WTC11 (cell line): ENCODE measurements at regions not wholly inside any gene's neighbourhood (a gene's known extent, or its start where the extent isn't known, plus 50 kb on each side); places are given as distances from the start of the nearest gene placed in this dataset.

ENCODE experiments used
- ATAC-seq: fragments of 200-7000 bp; cut with Tn5 transposase; 2 replicates; pipeline ENCODE4 v1.10.0; 2021; ENCODE audit warnings: mild to moderate bottlenecking, moderate library complexity
- CTCF ChIA-PET: fragments of 300-600 bp; sonication (Branson Sonifier 250); formaldehyde crosslinking; loops from one replicate; lab custom pipeline; 2021; ENCODE audit warnings: antibody characterized with exemption; lab: Charles Lee
- POLR2A ChIA-PET: fragments of 350-600 bp; sonication (Branson Sonifier 250); formaldehyde crosslinking; loops from one replicate; lab custom pipeline; 2021; ENCODE audit warnings: antibody characterized with exemption; lab: Charles Lee
- DNase-seq: peaks from one replicate; pipeline ENCODE4 v3.0.0; 2021; ENCODE audit warnings: low spot score
- H3K27ac Mint-ChIP-seq: 2 replicates; pipeline ENCODE4 v1.8.0; 2021; ENCODE audit warnings: mixed read lengths
- H3K27me3 Mint-ChIP-seq: 2 replicates; pipeline ENCODE4 v1.8.0; 2021; ENCODE audit warnings: low read depth, mild to moderate bottlenecking, moderate library complexity, mixed read lengths
- H3K36me3 Mint-ChIP-seq: 2 replicates; pipeline ENCODE4 v1.8.0; 2021; ENCODE audit warnings: mixed read lengths
- H3K4me1 Mint-ChIP-seq: 2 replicates; pipeline ENCODE4 v1.8.0; 2022; ENCODE audit warnings: mixed read lengths
- H3K4me3 Mint-ChIP-seq: 2 replicates; pipeline ENCODE4 v1.8.0; 2021; ENCODE audit warnings: mild to moderate bottlenecking, moderate library complexity, mixed read lengths
- H3K9me3 Mint-ChIP-seq: 2 replicates; pipeline ENCODE4 v1.8.0; 2021; ENCODE audit warnings: mixed read lengths
- CBFB ChIP-seq: sonication (generic); formaldehyde crosslinking; IDR thresholded peaks from 2 replicates; pipeline ENCODE4 v1.8.1; 2022; ENCODE audit warnings: mild to moderate bottlenecking, low read depth, missing genetic modification reagents
- CREB1 ChIP-seq: sonication (generic); formaldehyde crosslinking; IDR thresholded peaks from 2 replicates; pipeline ENCODE4 v1.8.0; 2023; ENCODE audit warnings: mild to moderate bottlenecking, missing genetic modification reagents
- KAT7 ChIP-seq: sonication (generic); formaldehyde crosslinking; IDR thresholded peaks from 2 replicates; pipeline ENCODE4 v1.8.1; 2023; ENCODE audit warnings: missing genetic modification reagents, mild to moderate bottlenecking, borderline replicate concordance
- NFATC4 ChIP-seq: fragments of 250-450 bp; sonication (Bioruptor Pico); IDR thresholded peaks from 2 replicates; pipeline ENCODE4 v1.9.0; 2021; ENCODE audit warnings: mild to moderate bottlenecking
- NFE2L1 ChIP-seq: sonication (generic); formaldehyde crosslinking; IDR thresholded peaks from 2 replicates; pipeline ENCODE4 v1.8.1; 2023; ENCODE audit warnings: missing genetic modification reagents
- PRRX2 ChIP-seq: fragments of 250-450 bp; sonication (Bioruptor Pico); IDR thresholded peaks from 2 replicates; pipeline ENCODE4 v1.8.0; 2021; ENCODE audit warnings: mild to moderate bottlenecking
- RORB ChIP-seq: fragments of 250-450 bp; sonication (Bioruptor Pico); IDR thresholded peaks from 2 replicates; pipeline ENCODE4 v1.9.0; 2021; ENCODE audit warnings: mild to moderate bottlenecking
- ZNF219 ChIP-seq: sonication (generic); formaldehyde crosslinking; IDR thresholded peaks from 2 replicates; pipeline ENCODE4 v1.8.0; 2023; ENCODE audit warnings: missing genetic modification reagents, mild to moderate bottlenecking, borderline replicate concordance
- ZNF263 ChIP-seq: sonication (generic); formaldehyde crosslinking; IDR thresholded peaks from 2 replicates; pipeline ENCODE4 v1.8.1; 2022; ENCODE audit warnings: low read depth, mild to moderate bottlenecking, moderate library complexity, missing genetic modification reagents
- TF ChIP-seq, protein P1 (sequence below): sonication (generic); formaldehyde crosslinking; IDR thresholded peaks from 2 replicates; pipeline ENCODE4 v1.8.1; 2022; ENCODE audit warnings: low read depth, mild to moderate bottlenecking, moderate library complexity, missing genetic modification reagents, borderline replicate concordance
- TF ChIP-seq, protein P2 (sequence below): sonication (generic); formaldehyde crosslinking; IDR thresholded peaks from 2 replicates; pipeline ENCODE4 v1.8.1; 2023; ENCODE audit warnings: mild to moderate bottlenecking, missing genetic modification reagents, moderate library complexity
- TF ChIP-seq, protein P3 (sequence below): sonication (generic); formaldehyde crosslinking; IDR thresholded peaks from 2 replicates; pipeline ENCODE4 v1.8.1; 2022; ENCODE audit warnings: low read depth, missing genetic modification reagents, borderline replicate concordance
- TF ChIP-seq, protein P4 (sequence below): fragments of 200-600 bp; IDR thresholded peaks from 2 replicates; pipeline ENCODE4 v1.8.0; 2022; ENCODE audit warnings: antibody characterized with exemption
- TF ChIP-seq, protein P5 (sequence below): fragments of 250-450 bp; sonication (Bioruptor Pico); IDR thresholded peaks from 2 replicates; pipeline ENCODE4 v1.9.0; 2021; ENCODE audit warnings: mild to moderate bottlenecking

DNA sequence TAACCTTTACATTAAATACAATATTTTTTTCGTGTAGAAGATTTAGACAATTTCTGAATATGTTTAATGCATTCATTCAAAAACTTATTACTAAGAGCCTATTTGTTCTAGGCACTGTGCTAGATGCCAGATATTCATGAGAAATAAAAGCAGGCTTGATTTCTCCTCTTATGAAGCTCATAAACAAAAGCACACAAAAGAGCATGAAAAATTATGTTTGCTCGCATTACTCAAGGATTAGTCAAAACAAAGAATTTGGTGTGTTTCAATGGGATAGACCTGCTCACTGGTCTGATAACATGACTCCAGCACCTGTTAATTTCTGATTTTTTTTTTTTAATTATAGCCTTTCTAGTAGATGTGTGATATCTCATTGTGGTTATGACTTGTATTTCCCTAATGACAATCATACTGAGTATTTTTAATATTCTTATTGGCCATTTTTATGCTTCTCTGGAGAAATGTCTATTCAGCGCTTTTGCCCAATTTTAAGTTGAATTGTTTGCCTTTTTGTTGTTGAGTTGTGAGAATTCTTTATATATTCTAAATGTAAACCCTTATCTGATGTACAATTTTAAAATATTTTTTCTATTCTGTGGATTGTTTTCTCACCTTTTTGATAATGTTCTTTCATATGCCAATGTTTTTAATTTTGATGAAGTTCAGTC is 382.3 kb upstream of the ADGRL4 start:
- no peak for ATAC-seq
- Mint-ChIP-seq H3K4me3 (no peak overlapping the region), H3K36me3 (no peaks in the 10 kb centered on the region; the same call in 1 of the 2 replicates), H3K9me3 (peaks cover 3% of the 10 kb centered on the region; the same call in 1 of the 2 replicates), H3K27me3 (no peaks in the 10 kb centered on the region), H3K4me1 (no peaks in the 10 kb centered on the region), H3K27ac (no peak overlapping the region)
- DNase-seq: no peak
- ChIA-PET CTCF (interaction anchor here (1.0 kb wide), 1 partner anchor 9 kb away, joined by 3 read pairs; no protein-coding TSS in a partner anchor), POLR2A (no interaction called here)
- TF ChIP-seq, protein P1, sequence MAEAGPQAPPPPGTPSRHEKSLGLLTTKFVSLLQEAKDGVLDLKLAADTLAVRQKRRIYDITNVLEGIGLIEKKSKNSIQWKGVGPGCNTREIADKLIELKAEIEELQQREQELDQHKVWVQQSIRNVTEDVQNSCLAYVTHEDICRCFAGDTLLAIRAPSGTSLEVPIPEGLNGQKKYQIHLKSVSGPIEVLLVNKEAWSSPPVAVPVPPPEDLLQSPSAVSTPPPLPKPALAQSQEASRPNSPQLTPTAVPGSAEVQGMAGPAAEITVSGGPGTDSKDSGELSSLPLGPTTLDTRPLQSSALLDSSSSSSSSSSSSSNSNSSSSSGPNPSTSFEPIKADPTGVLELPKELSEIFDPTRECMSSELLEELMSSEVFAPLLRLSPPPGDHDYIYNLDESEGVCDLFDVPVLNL (CRISPR knock-in tag): no peak
- no peak for TF ChIP-seq NFATC4 (CRISPR knock-in tag)
- TF ChIP-seq, protein P2, sequence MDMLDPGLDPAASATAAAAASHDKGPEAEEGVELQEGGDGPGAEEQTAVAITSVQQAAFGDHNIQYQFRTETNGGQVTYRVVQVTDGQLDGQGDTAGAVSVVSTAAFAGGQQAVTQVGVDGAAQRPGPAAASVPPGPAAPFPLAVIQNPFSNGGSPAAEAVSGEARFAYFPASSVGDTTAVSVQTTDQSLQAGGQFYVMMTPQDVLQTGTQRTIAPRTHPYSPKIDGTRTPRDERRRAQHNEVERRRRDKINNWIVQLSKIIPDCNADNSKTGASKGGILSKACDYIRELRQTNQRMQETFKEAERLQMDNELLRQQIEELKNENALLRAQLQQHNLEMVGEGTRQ: no peak
- TF ChIP-seq KAT7 (CRISPR knock-in tag): no peak
- TF ChIP-seq CREB1: no peak
- TF ChIP-seq, protein P3, sequence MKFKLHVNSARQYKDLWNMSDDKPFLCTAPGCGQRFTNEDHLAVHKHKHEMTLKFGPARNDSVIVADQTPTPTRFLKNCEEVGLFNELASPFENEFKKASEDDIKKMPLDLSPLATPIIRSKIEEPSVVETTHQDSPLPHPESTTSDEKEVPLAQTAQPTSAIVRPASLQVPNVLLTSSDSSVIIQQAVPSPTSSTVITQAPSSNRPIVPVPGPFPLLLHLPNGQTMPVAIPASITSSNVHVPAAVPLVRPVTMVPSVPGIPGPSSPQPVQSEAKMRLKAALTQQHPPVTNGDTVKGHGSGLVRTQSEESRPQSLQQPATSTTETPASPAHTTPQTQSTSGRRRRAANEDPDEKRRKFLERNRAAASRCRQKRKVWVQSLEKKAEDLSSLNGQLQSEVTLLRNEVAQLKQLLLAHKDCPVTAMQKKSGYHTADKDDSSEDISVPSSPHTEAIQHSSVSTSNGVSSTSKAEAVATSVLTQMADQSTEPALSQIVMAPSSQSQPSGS (CRISPR knock-in tag): no peak
- no peak for TF ChIP-seq ZNF219 (CRISPR knock-in tag)
- no peak for TF ChIP-seq RORB (CRISPR knock-in tag)
- TF ChIP-seq NFE2L1: no peak

DNA sequence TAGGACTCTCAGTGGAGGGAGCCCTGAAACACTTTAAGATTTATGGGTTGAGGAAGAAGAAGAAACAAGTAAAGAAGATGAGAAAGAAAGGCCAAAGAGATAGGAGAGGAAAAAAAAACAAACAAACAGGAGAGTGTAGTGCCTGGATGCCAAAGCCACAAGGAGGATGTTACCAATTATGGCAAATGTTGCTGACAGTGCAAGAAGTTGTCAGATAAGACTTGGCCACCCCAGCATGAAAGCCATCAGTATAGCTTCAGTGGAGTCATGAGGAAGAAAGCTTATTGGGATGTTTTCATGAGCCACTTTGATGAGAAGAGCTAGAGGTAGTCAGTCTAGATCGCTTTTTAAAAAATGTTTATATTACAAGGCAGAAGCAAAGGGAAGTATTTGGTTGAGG is 380.2 kb upstream of the ADGRL4 start:
- H3K4me1 Mint-ChIP-seq: no peaks in the 10 kb centered on the region

DNA sequence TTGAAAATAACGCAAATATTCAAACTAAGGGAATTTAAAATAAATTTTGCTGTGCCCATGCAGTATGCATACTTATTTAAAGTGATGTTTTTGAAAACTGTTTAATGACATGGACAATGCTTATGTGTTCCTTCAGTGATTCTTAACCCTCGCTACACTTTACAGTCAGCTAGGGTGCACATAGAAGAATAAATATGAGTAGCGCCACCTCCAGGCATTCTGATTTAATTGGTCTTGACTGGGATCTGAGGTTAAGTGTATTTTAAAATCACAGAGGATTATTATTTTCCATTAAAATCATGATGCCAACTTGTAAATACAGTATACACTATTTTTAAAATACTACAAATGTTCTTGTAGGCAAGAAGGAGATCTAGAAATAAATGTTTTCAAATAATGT is 373.5 kb upstream of the ADGRL4 start:
- ATAC-seq (no peak), DNase-seq (no peak)
- no peaks in the 10 kb centered on the region; the same call in 1 of the 2 replicates for H3K9me3 Mint-ChIP-seq
- no peak overlapping the region for H3K4me3 Mint-ChIP-seq
- H3K27me3 Mint-ChIP-seq: no peaks in the 10 kb centered on the region
- peaks cover 20% of the 10 kb centered on the region for H3K4me1 Mint-ChIP-seq
- no peaks in the 10 kb centered on the region; the same call in 1 of the 2 replicates for H3K36me3 Mint-ChIP-seq
- ChIA-PET CTCF (interaction anchor here (0.7 to 1.2 kb wide), 2 partner anchors 8 to 13 kb away, joined by 3 to 4 read pairs; no protein-coding TSS in a partner anchor), POLR2A (no interaction called here)
- TF ChIP-seq, protein P2: no peak
- TF ChIP-seq CBFB (CRISPR knock-in tag): no peak
- TF ChIP-seq, protein P4, sequence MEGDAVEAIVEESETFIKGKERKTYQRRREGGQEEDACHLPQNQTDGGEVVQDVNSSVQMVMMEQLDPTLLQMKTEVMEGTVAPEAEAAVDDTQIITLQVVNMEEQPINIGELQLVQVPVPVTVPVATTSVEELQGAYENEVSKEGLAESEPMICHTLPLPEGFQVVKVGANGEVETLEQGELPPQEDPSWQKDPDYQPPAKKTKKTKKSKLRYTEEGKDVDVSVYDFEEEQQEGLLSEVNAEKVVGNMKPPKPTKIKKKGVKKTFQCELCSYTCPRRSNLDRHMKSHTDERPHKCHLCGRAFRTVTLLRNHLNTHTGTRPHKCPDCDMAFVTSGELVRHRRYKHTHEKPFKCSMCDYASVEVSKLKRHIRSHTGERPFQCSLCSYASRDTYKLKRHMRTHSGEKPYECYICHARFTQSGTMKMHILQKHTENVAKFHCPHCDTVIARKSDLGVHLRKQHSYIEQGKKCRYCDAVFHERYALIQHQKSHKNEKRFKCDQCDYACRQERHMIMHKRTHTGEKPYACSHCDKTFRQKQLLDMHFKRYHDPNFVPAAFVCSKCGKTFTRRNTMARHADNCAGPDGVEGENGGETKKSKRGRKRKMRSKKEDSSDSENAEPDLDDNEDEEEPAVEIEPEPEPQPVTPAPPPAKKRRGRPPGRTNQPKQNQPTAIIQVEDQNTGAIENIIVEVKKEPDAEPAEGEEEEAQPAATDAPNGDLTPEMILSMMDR: peak; percentile 26; the same call in 1 of the 2 replicates
- TF ChIP-seq, protein P5, sequence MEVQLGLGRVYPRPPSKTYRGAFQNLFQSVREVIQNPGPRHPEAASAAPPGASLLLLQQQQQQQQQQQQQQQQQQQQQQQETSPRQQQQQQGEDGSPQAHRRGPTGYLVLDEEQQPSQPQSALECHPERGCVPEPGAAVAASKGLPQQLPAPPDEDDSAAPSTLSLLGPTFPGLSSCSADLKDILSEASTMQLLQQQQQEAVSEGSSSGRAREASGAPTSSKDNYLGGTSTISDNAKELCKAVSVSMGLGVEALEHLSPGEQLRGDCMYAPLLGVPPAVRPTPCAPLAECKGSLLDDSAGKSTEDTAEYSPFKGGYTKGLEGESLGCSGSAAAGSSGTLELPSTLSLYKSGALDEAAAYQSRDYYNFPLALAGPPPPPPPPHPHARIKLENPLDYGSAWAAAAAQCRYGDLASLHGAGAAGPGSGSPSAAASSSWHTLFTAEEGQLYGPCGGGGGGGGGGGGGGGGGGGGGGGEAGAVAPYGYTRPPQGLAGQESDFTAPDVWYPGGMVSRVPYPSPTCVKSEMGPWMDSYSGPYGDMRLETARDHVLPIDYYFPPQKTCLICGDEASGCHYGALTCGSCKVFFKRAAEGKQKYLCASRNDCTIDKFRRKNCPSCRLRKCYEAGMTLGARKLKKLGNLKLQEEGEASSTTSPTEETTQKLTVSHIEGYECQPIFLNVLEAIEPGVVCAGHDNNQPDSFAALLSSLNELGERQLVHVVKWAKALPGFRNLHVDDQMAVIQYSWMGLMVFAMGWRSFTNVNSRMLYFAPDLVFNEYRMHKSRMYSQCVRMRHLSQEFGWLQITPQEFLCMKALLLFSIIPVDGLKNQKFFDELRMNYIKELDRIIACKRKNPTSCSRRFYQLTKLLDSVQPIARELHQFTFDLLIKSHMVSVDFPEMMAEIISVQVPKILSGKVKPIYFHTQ: no peak
- no peak overlapping the region for H3K27ac Mint-ChIP-seq

More for the DNA sequence above, 380.2 kb upstream of the ADGRL4 start:
- ATAC-seq (no peak), DNase-seq (no peak)
- Mint-ChIP-seq H3K27me3 (no peaks in the 10 kb centered on the region), H3K4me3 (no peak overlapping the region), H3K36me3 (no peaks in the 10 kb centered on the region; the same call in 1 of the 2 replicates), H3K27ac (no peak overlapping the region), H3K9me3 (peaks cover 3% of the 10 kb centered on the region)
- CTCF ChIA-PET: no interaction called here
- POLR2A ChIA-PET: no interaction called here
- no peak for TF ChIP-seq PRRX2 (CRISPR knock-in tag)
- TF ChIP-seq ZNF263 (CRISPR knock-in tag): no peak
- TF ChIP-seq NFE2L1: no peak
